Activated CD8-positive, alpha-beta T cell treated with anti-CD3 and anti-CD28 coated beads for 36 hours (primary cell): ENCODE measurements at regions not wholly inside any gene's neighbourhood (a gene's known extent, or its start where the extent isn't known, plus 50 kb on each side); places are given as distances from the start of the nearest gene placed in this dataset.

Experiments
- ATAC-seq: fragments of 200-7000 bp; cut with Tn5 transposase; one replicate; pipeline ENCODE4 v1.10.0; 2021; ENCODE audit warnings: mild to moderate bottlenecking, moderate library complexity
- CTCF ChIA-PET: fragments of 350-600 bp; sonication (Branson Sonifier 250); formaldehyde crosslinking; loops from one replicate; lab custom pipeline; 2021; ENCODE audit warnings: antibody characterized with exemption; lab: Charles Lee
- POLR2A ChIA-PET: fragments of 350-600 bp; sonication (Branson Sonifier 250); formaldehyde crosslinking; loops from one replicate; lab custom pipeline; 2021; ENCODE audit warnings: antibody characterized with exemption; lab: Charles Lee
- DNase-seq: peaks from one replicate; pipeline ENCODE4 v3.0.0-alpha.2; 2020
- H3K27ac Mint-ChIP-seq: one replicate; pipeline ENCODE4 v1.8.0; 2021; ENCODE audit warnings: mild to moderate bottlenecking, mixed read lengths
- H3K27me3 Mint-ChIP-seq: one replicate; pipeline ENCODE4 v1.8.0; 2021; ENCODE audit warnings: mixed read lengths
- H3K36me3 Mint-ChIP-seq: one replicate; pipeline ENCODE4 v1.8.0; 2021; ENCODE audit warnings: low read depth, mixed read lengths
- H3K4me1 Mint-ChIP-seq: one replicate; pipeline ENCODE4 v1.8.0; 2021; ENCODE audit warnings: low read depth, mixed read lengths
- H3K4me3 Mint-ChIP-seq: one replicate; pipeline ENCODE4 v1.8.0; 2021; ENCODE audit warnings: mild to moderate bottlenecking, moderate library complexity, mixed read lengths
- H3K9me3 Mint-ChIP-seq: one replicate; pipeline ENCODE4 v1.8.0; 2021; ENCODE audit warnings: mixed read lengths
- intact Hi-C: fragments of 100-400 bp; cut with micrococcal nuclease; formaldehyde crosslinking; loops from one replicate; pipeline ENCODE4 v1.10.0; 2022
- TF ChIP-seq, protein P1 (sequence below): fragments of 200-600 bp; IDR thresholded peaks from one replicate; pipeline ENCODE4 v1.8.0; 2022; ENCODE audit warnings: antibody characterized with exemption, mild to moderate bottlenecking

DNA sequence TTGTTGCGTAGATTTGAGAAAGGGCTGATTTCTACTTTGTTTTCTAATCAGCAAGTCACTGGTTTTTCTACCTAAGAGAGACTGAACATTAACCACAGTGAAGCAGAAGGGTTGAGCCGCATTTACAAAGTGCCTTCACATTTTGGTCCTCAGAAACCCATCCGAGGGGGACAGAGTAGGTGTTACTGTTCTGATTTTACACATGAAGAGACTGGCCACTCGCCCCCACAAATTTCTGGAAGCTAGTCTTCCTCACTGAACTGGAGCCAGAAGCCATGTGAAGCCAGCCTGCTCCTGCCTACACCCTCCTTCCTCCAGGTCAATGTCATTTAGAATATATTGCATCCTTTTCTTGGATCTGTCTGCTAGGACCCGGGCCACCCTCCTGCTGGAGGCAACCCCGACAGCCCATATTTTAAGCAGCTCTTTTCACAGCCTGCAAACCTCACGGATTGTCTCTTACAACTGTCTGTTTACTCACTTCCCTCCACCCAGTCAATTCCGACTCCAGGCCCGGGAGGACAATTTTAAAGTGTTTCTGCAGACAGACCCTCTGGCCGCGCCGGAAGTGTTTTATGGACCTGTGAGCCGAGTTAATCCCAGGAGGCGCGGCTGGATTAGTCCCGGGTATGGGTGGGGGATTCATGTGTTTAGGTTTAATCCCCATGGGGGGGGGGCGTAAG is 73.2 kb upstream of the BCOR start:
- CTCF ChIA-PET, result no interaction called here
- no peaks in the 10 kb centered on the region for H3K27me3 Mint-ChIP-seq
- peaks cover 8% of the 10 kb centered on the region for H3K36me3 Mint-ChIP-seq
- TF ChIP-seq, protein P1, sequence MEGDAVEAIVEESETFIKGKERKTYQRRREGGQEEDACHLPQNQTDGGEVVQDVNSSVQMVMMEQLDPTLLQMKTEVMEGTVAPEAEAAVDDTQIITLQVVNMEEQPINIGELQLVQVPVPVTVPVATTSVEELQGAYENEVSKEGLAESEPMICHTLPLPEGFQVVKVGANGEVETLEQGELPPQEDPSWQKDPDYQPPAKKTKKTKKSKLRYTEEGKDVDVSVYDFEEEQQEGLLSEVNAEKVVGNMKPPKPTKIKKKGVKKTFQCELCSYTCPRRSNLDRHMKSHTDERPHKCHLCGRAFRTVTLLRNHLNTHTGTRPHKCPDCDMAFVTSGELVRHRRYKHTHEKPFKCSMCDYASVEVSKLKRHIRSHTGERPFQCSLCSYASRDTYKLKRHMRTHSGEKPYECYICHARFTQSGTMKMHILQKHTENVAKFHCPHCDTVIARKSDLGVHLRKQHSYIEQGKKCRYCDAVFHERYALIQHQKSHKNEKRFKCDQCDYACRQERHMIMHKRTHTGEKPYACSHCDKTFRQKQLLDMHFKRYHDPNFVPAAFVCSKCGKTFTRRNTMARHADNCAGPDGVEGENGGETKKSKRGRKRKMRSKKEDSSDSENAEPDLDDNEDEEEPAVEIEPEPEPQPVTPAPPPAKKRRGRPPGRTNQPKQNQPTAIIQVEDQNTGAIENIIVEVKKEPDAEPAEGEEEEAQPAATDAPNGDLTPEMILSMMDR, result no peak
- POLR2A ChIA-PET, result interaction anchor here (0.8 kb wide), 2 partner anchors 73 to 157 kb away, joined by 3 read pairs; partner anchors contain the start of gene BCOR
- ATAC-seq (no peak), DNase-seq (peak; percentile 43)
- H3K4me1 Mint-ChIP-seq, result peaks cover 27% of the 10 kb centered on the region
- intact Hi-C loops, result loop anchor here (5.0 to 10.0 kb wide), 5 partner anchors 74 to 556 kb away; partner anchors contain the start of gene BCOR
- H3K27ac Mint-ChIP-seq, result peak overlapping the region; percentile 97
- peak overlapping the region; percentile 85 for H3K4me3 Mint-ChIP-seq
- no peaks in the 10 kb centered on the region for H3K9me3 Mint-ChIP-seq

DNA sequence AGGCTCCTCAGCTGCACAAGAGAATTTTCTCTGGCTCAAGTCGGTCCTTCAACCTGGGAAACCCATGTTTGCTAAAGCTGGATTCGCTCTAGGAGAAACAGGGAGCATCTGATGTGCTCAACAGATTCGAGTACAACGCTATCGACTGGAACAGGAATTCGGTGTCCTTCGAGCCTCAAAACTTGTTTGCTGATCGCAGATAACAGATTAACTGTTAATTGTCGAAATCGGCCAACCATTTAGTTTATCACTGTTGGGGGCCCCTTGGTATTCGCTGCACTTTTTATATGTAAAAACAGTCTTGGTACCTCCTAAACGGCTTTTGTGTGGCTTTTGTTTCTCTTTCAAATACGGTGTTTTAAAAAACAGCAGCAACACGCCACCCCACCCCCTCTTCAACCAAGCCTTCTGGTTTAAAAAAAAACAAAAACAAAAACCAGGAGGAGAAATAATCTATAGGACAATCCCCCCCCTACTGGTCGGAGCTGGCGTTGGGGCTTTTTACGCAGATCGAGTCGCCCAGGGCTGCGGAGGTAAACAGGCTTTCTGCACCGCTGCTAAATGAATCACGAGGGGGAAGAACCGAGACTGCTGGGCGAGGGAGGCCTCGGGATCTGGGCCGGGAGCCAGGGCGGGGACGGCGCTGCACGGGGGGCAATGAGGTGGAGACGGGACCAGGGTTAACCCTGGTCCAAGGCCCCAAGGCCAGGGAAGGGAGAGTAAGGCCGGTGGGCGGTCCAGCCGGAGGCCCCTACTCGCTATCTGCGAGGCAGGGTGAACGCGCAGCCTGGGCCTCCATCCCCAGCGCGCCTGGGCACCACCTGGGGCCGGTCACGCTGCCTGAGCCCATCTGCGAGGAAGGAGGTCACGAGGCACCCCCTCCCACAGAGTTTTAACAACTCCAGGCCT is 71.7 kb upstream of the BCOR start:
- H3K4me3 Mint-ChIP-seq, result peak overlapping the region; percentile 85
- H3K27me3 Mint-ChIP-seq, result no peaks in the 10 kb centered on the region
- ATAC-seq (peak; percentile 65), DNase-seq (peak; percentile 92)
- peaks cover 27% of the 10 kb centered on the region for H3K4me1 Mint-ChIP-seq
- H3K27ac Mint-ChIP-seq, result peak overlapping the region; percentile 97
- intact Hi-C loops, result loop anchor here (5.0 to 10.0 kb wide), 5 partner anchors 72 to 555 kb away; partner anchors contain the start of gene BCOR
- ChIA-PET CTCF (interaction anchor here (0.9 to 2.3 kb wide), 3 partner anchors 17 to 88 kb away, joined by 3 to 6 read pairs (median 3); partner anchors contain the start of gene BCOR), POLR2A (interaction anchor here (0.6 to 1.5 kb wide), 3 partner anchors 16 to 84 kb away, joined by 3 to 4 read pairs (median 3); no protein-coding TSS in a partner anchor)
- TF ChIP-seq, protein P1, result peak; percentile 19
- peaks cover 9% of the 10 kb centered on the region for H3K36me3 Mint-ChIP-seq
- H3K9me3 Mint-ChIP-seq, result no peaks in the 10 kb centered on the region

DNA sequence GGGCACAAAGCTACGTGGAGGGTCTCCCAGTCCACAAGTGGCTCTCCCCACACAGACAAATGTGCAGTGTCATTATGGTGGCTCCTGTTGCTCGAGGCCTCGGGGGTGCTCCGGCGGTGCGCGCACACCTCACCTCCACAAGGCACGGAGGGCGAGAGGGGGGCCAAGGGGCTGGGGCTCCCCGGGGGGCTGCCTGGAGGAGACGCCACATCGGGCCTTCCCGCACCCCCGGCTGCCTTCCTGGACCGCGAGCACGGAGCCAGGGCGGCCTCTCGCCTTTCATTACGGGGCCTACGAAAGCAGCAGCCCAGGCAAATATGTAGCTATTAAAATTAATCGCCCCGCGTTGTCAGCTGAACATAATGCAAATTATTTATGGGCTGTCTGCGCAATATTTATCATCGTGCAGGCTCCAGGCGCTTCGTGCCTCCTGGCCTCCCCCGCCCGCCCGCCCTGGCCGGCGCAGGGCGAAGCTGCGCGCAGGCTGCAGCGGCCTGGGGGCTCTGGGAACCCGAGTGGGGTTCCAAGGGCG is 70.8 kb upstream of the BCOR start:
- peaks cover 6% of the 10 kb centered on the region for H3K36me3 Mint-ChIP-seq
- ChIA-PET POLR2A (interaction anchor here (0.9 to 1.5 kb wide), 7 partner anchors 9 to 308 kb away, joined by 3 to 4 read pairs (median 3); partner anchors contain the start of gene BCOR), CTCF (interaction anchor here (0.8 to 2.3 kb wide), 6 partner anchors 16 to 298 kb away, joined by 3 to 6 read pairs (median 3); partner anchors contain the start of gene BCOR)
- TF ChIP-seq, protein P1, result no peak
- intact Hi-C loops, result no loop called here
- H3K9me3 Mint-ChIP-seq, result no peaks in the 10 kb centered on the region
- DNase-seq, result no peak
- peak overlapping the region; percentile 74 for H3K27ac Mint-ChIP-seq
- H3K4me3 Mint-ChIP-seq, result peak overlapping the region; percentile 67
- no peaks in the 10 kb centered on the region for H3K27me3 Mint-ChIP-seq
- peaks cover 27% of the 10 kb centered on the region for H3K4me1 Mint-ChIP-seq
- no peak for ATAC-seq

- CTCF ChIA-PET, result interaction anchor here (0.8 to 2.3 kb wide), 5 partner anchors 15 to 297 kb away, joined by 3 to 6 read pairs (median 3); no protein-coding TSS in a partner anchor
- H3K36me3 Mint-ChIP-seq, result peaks cover 4% of the 10 kb centered on the region
- peak overlapping the region; percentile 67 for H3K4me3 Mint-ChIP-seq
- H3K27me3 Mint-ChIP-seq, result no peaks in the 10 kb centered on the region
- intact Hi-C loops, result no loop called here
- TF ChIP-seq, protein P1, result no peak
- H3K27ac Mint-ChIP-seq, result peak overlapping the region; percentile 74
- DNase-seq (no peak), ATAC-seq (no peak)
- H3K4me1 Mint-ChIP-seq, result peaks cover 22% of the 10 kb centered on the region
- no peaks in the 10 kb centered on the region for H3K9me3 Mint-ChIP-seq
- POLR2A ChIA-PET, result interaction anchor here (0.9 to 1.2 kb wide), 5 partner anchors 10 to 307 kb away, joined by 3 to 4 read pairs (median 3); partner anchors contain the start of gene BCOR
Measured at GRCh38 chrX:40167850-40168479, 70.2 kb upstream of the BCOR start.
